ENCODE measurements at regions not wholly inside any gene's neighbourhood (a gene's known extent, or its start where the extent isn't known, plus 50 kb on each side); places are given as distances from the start of the nearest gene placed in this dataset.

- no peak for DNase-seq (ENCODE audit: extremely low read depth, low read depth)
- TF ChIP-seq, protein P1, sequence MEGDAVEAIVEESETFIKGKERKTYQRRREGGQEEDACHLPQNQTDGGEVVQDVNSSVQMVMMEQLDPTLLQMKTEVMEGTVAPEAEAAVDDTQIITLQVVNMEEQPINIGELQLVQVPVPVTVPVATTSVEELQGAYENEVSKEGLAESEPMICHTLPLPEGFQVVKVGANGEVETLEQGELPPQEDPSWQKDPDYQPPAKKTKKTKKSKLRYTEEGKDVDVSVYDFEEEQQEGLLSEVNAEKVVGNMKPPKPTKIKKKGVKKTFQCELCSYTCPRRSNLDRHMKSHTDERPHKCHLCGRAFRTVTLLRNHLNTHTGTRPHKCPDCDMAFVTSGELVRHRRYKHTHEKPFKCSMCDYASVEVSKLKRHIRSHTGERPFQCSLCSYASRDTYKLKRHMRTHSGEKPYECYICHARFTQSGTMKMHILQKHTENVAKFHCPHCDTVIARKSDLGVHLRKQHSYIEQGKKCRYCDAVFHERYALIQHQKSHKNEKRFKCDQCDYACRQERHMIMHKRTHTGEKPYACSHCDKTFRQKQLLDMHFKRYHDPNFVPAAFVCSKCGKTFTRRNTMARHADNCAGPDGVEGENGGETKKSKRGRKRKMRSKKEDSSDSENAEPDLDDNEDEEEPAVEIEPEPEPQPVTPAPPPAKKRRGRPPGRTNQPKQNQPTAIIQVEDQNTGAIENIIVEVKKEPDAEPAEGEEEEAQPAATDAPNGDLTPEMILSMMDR (IDR thresholded peaks at IDR 0.05; ENCODE audit: low read depth, low read length), result no peak
These were observed 518.5 kb downstream of the TSN start for GRCh38 chr2:122273785-122274419.

DNA sequence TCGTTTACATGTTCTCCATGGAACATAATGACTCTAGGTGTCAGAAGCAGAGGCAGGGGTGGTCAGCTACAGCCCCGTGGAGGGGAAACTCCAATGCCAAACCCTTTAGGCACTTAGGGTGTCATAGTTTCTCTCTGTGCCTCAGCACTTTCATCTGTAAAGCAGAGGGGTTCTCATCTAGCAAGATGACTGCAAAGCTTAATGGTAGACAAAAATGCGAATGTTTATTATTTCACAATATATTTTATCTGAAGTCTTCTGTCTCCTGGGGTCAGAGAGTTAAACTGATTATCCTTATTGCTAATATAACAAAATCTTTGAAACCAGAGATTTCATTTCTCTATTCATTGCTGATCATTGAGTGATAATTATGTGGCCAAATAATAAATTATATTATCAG lies 522.5 kb downstream of the TSN start:
- TF ChIP-seq, protein P1 (IDR thresholded peaks at IDR 0.05; ENCODE audit: low read depth, low read length), result no peak
- no peak for DNase-seq (ENCODE audit: extremely low read depth, low read depth)

GRCh38 chr2:122300758-122301157 lies 545.3 kb downstream of the TSN start:
- DNase-seq (ENCODE audit: extremely low read depth, low read depth), result no peak
- TF ChIP-seq, protein P1 (IDR thresholded peaks at IDR 0.05; ENCODE audit: low read depth, low read length), result no peak

GRCh38 chr2:122307763-122308162 lies 552.3 kb downstream of the TSN start:
- TF ChIP-seq, protein P1 (IDR thresholded peaks at IDR 0.05; ENCODE audit: low read depth, low read length), result no peak
- no peak for DNase-seq (ENCODE audit: extremely low read depth, low read depth)

GRCh38 chr2:122315306-122315705 lies 559.9 kb downstream of the TSN start:
- no peak for DNase-seq (ENCODE audit: extremely low read depth, low read depth)
- TF ChIP-seq, protein P1 (IDR thresholded peaks at IDR 0.05; ENCODE audit: low read depth, low read length), result no peak

DNA sequence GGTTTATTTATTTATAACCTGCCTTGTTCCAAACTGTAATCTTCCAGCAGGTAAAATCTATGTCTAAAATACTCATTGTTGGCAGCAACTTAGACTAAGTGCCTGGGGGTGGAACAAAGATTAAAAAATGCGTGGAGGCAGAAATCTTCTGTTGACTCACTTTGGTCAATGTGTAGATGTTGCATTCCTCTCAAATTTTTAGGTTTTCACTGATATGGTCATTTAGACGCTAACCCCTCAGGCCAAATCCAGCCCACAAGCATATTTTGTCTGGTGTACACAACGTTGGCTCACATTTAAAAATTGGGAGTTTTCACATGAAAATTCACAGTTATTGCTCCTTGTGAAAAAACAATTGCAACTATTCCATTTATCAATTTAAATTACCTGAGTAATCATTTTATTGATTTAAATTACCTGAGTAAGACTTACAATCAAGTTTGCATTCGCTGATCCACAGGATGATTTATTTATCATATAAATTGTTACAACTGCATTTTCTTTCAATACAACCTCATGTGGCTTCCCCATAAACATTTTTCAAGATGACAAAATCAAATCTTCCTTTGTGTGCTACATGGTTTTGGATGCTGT lies 564.2 kb downstream of the TSN start:
- TF ChIP-seq, protein P1 (IDR thresholded peaks at IDR 0.05; ENCODE audit: low read depth, low read length), result no peak
- DNase-seq (ENCODE audit: extremely low read depth, low read depth), result no peak

GRCh38 chr2:122322815-122323214 lies 567.4 kb downstream of the TSN start:
- DNase-seq (ENCODE audit: extremely low read depth, low read depth), result no peak
- TF ChIP-seq, protein P1 (IDR thresholded peaks at IDR 0.05; ENCODE audit: low read depth, low read length), result no peak
